A549 (cell line): ENCODE measurements at regions not wholly inside any gene's neighbourhood (a gene's known extent, or its start where the extent isn't known, plus 50 kb on each side); places are given as distances from the start of the nearest gene placed in this dataset.
A peak's percentile ranks its signal among the peaks of the same experiment; 100 is the strongest.

Experiments
- ATAC-seq, 2 experiments: fragments of 200-7000 bp in 1 of 2; fragments of >200 bp in 1 of 2; cut with Nextera tagmentation in 1 of 2; cut with Tn5 transposase in 1 of 2; 3 replicates each; pipeline versions ENCODE4 v1.8.0 to v1.9.1; 2018 to 2020; ENCODE audit warnings: mild to moderate bottlenecking in 1 of 2, moderate library complexity in 1 of 2
- CTCF ChIA-PET: fragments of 300-600 bp; sonication (Branson Sonifier 250); formaldehyde crosslinking; extraction: SDS; loops from one replicate; lab custom pipeline; 2021; ENCODE audit warnings: antibody characterized with exemption, inconsistent platforms; lab: Yijun Ruan, JAX
- POLR2A ChIA-PET: fragments of 350-600 bp; formaldehyde crosslinking; extraction: SDS; loops from one replicate; lab custom pipeline; 2021; ENCODE audit warnings: antibody characterized with exemption, inconsistent platforms; lab: Yijun Ruan, JAX
- DNase-seq, 2 experiments: peaks; one replicate each; pipeline versions ENCODE4 v3.0.0 to v3.0.0-alpha.2; 2011 to 2016; ENCODE audit warnings: low read depth in 1 of 2, low spot score in 1 of 2
- FAIRE-seq: peaks from 2 replicates; lab custom pipeline; 2011; peaks lifted over from hg19 to GRCh38; lab: Jason Lieb, UNC
- H3K27ac ChIP-seq, 2 experiments: fragments of >200 bp; sonication (Bioruptor Twin); formaldehyde crosslinking; 3 replicates each; pipeline ENCODE4 v1.5.1; 2016 to 2017
- H3K4me1 ChIP-seq: fragments of >200 bp; sonication (Bioruptor Twin); formaldehyde crosslinking; 3 replicates; pipeline ENCODE4 v1.6.1; 2016
- H3K4me2 ChIP-seq: fragments of >200 bp; sonication (Bioruptor Twin); formaldehyde crosslinking; 3 replicates; pipeline ENCODE4 v1.6.1; 2016
- H3K4me3 ChIP-seq: fragments of >200 bp; sonication (Bioruptor Twin); formaldehyde crosslinking; 3 replicates; pipeline ENCODE4 v1.5.1; 2016
- H3K9me3 ChIP-seq: fragments of >200 bp; sonication (Bioruptor Twin); formaldehyde crosslinking; 3 replicates; pipeline ENCODE4 v1.6.1; 2016
- CBX2 ChIP-seq: fragments of 200-600 bp; sonication (generic); IDR thresholded peaks from 2 replicates; pipeline ENCODE4 v1.6.1; 2016; ENCODE audit warnings: low read depth, mild to moderate bottlenecking, borderline replicate concordance
- CBX8 ChIP-seq: fragments of 200-600 bp; sonication (generic); IDR thresholded peaks from 2 replicates; pipeline ENCODE4 v1.6.1; 2016
- CEBPB ChIP-seq, 2 experiments: fragments of >200 bp in 1 of 2; sonication (Bioruptor Twin) in 1 of 2; formaldehyde crosslinking in 1 of 2; IDR thresholded peaks; 2 replicates each; pipeline ENCODE4 v1.6.1; 2012 to 2016
- CHD4 ChIP-seq: fragments of 200-600 bp; sonication (generic); IDR thresholded peaks from 2 replicates; pipeline ENCODE4 v1.6.1; 2016; ENCODE audit warnings: antibody characterized with exemption, mild to moderate bottlenecking, borderline replicate concordance
- FOSB ChIP-seq: fragments of 250-450 bp; sonication (Bioruptor Pico); IDR thresholded peaks from 2 replicates; pipeline ENCODE4 v1.5.0; 2020; ENCODE audit warnings: mild to moderate bottlenecking, moderate library complexity
- FOSL2 ChIP-seq, 2 experiments: fragments of 450-650 bp in 1 of 2; fragments of >200 bp in 1 of 2; sonication (Bioruptor Twin) in 1 of 2; formaldehyde crosslinking; IDR thresholded peaks; 2 replicates each; pipeline versions ENCODE4 v1.5.0 to v1.6.1; 2016 to 2020; ENCODE audit warnings: mild to moderate bottlenecking in 1 of 2, moderate library complexity in 1 of 2
- FOXS1 ChIP-seq: fragments of 250-450 bp; sonication (Bioruptor Pico); IDR thresholded peaks from 2 replicates; pipeline ENCODE4 v1.5.0; 2020; ENCODE audit warnings: mild to moderate bottlenecking, moderate library complexity
- HDAC2 ChIP-seq: fragments of 200-600 bp; sonication (generic); IDR thresholded peaks from 2 replicates; pipeline ENCODE4 v1.6.1; 2016
- HEYL ChIP-seq: fragments of 250-450 bp; sonication (Bioruptor Pico); IDR thresholded peaks from 2 replicates; pipeline ENCODE4 v1.8.0; 2021; ENCODE audit warnings: mild to moderate bottlenecking, moderate library complexity
- HOXB5 ChIP-seq: fragments of 250-450 bp; sonication (Bioruptor Pico); IDR thresholded peaks from 2 replicates; pipeline ENCODE4 v1.5.0; 2020; ENCODE audit warnings: mild to moderate bottlenecking, moderate library complexity
- JUN ChIP-seq, 2 experiments: fragments of >200 bp; sonication (Bioruptor Twin); formaldehyde crosslinking; IDR thresholded peaks; 2 replicates in 1 of 2; 3 replicates in 1 of 2; pipeline ENCODE4 v1.6.1; 2016 to 2017
- JUNB ChIP-seq: fragments of >200 bp; sonication (Bioruptor Twin); formaldehyde crosslinking; IDR thresholded peaks from 2 replicates; pipeline ENCODE4 v1.6.1; 2016
- KDM5A ChIP-seq: fragments of 200-600 bp; sonication (generic); IDR thresholded peaks from 2 replicates; pipeline ENCODE4 v1.6.1; 2016; ENCODE audit warnings: antibody characterized with exemption, mild to moderate bottlenecking
- MAZ ChIP-seq: fragments of 150-350 bp; IDR thresholded peaks from 2 replicates; pipeline ENCODE4 v1.6.1; 2014; ENCODE audit warnings: antibody characterized with exemption, low read depth, low read length, borderline replicate concordance
- MYC ChIP-seq: IDR thresholded peaks from 2 replicates; pipeline ENCODE4 v1.6.1; 2012; ENCODE audit warnings: mild to moderate bottlenecking, inconsistent platforms, low read length, improper control_type of control experiment, borderline replicate concordance
- NFE2L2 ChIP-seq: fragments of 150-350 bp; conservative IDR thresholded peaks from 2 replicates; pipeline ENCODE4 v1.6.1; 2014; ENCODE audit warnings: low read length
- NPAS2 ChIP-seq: fragments of 250-450 bp; sonication (Bioruptor Pico); IDR thresholded peaks from 2 replicates; pipeline ENCODE4 v1.8.0; 2022; ENCODE audit warnings: mild to moderate bottlenecking, moderate library complexity, borderline replicate concordance
- NR3C1 ChIP-seq: fragments of >200 bp; sonication (Bioruptor Twin); formaldehyde crosslinking; IDR thresholded peaks from 3 replicates; pipeline ENCODE4 v1.6.1; 2017
- PHF8 ChIP-seq: fragments of 200-600 bp; sonication (generic); IDR thresholded peaks from 2 replicates; pipeline ENCODE4 v1.6.1; 2016; ENCODE audit warnings: low read depth, mild to moderate bottlenecking, antibody characterized with exemption, moderate library complexity, borderline replicate concordance
- RCOR1 ChIP-seq: fragments of 150-350 bp; IDR thresholded peaks from 2 replicates; pipeline ENCODE4 v1.6.1; 2014; ENCODE audit warnings: antibody characterized with exemption, low read length, low read depth
- RNF2 ChIP-seq: fragments of 200-600 bp; sonication (generic); IDR thresholded peaks from 2 replicates; pipeline ENCODE4 v1.6.1; 2016; ENCODE audit warnings: low read depth, mild to moderate bottlenecking, antibody characterized with exemption, moderate library complexity, borderline replicate concordance
- SMC3 ChIP-seq: fragments of >200 bp; sonication (Bioruptor Twin); formaldehyde crosslinking; IDR thresholded peaks from 3 replicates; pipeline ENCODE4 v1.6.1; 2018; ENCODE audit warnings: inconsistent platforms
- SREBF2 ChIP-seq: fragments of 450-650 bp; IDR thresholded peaks from 2 replicates; pipeline ENCODE4 v1.6.1; 2014; ENCODE audit warnings: mild to moderate bottlenecking, moderate library complexity
- TFCP2L1 ChIP-seq: fragments of 250-450 bp; sonication (Bioruptor Pico); IDR thresholded peaks from 2 replicates; pipeline ENCODE4 v1.5.0; 2021; ENCODE audit warnings: mild to moderate bottlenecking
- WGBS: methylation state at CpG from one replicate; pipeline ENCODE4 v1.1.6; 2017; ENCODE audit errors: missing lambda C conversion rate; 5-methylcytosine and 5-hydroxymethylcytosine counted together
- TF ChIP-seq, protein P1 (sequence below): fragments of 250-450 bp; sonication (Bioruptor Pico); IDR thresholded peaks from 2 replicates; pipeline ENCODE4 v1.5.0; 2020; ENCODE audit warnings: low read depth, mild to moderate bottlenecking, moderate library complexity
- TF ChIP-seq, protein P2 (sequence below): IDR thresholded peaks from 2 replicates; pipeline ENCODE4 v1.6.1; 2012
- TF ChIP-seq, protein P3 (sequence below): fragments of 450-650 bp; IDR thresholded peaks from 2 replicates; pipeline ENCODE4 v1.6.1; 2014; ENCODE audit warnings: antibody characterized with exemption
- TF ChIP-seq, protein P4 (sequence below): IDR thresholded peaks from 2 replicates; pipeline ENCODE4 v1.6.1; 2012; ENCODE audit warnings: low read depth, borderline replicate concordance
- TF ChIP-seq, protein P5 (sequence below): IDR thresholded peaks from 2 replicates; pipeline ENCODE4 v1.6.1; 2012
- TF ChIP-seq, protein P6 (sequence below): fragments of >200 bp; sonication (Bioruptor Twin); formaldehyde crosslinking; IDR thresholded peaks from 3 replicates; pipeline ENCODE4 v1.6.1; 2016

DNA sequence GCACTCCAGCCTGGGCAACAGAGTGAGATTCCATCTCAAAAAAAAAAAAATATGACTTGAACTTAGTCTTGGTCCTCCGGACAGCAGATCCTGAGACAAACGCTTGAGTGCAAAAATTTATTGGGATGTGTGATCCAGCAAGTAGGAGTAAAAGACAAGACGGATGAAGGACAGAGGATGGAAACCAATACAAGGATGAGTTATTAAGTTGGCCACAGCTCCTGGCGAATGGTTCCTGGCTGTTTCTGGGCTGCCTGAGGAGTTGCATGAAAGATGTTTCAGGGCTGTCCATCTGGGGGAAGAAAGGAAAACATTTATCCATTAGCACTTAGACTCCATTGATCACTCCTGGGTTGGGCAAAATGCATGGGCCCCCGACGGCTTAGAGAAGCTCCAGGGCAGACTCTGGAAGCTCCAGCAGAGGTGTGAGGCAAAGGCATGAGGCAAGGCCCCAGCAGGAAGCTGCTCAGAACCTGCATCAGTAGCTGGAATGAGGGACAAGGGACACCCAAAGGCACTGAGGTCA lies 98.3 kb upstream of the ZNF438 start:
- ChIA-PET CTCF (no interaction called here), POLR2A (interaction anchor here (1.3 kb wide), 1 partner anchor 98 kb away, joined by 4 read pairs; the partner anchor contains the start of gene ZNF438)
- ATAC-seq (no peak), FAIRE-seq (no peak), DNase-seq (no peak)
- TF ChIP-seq HOXB5 (CRISPR knock-in tag), result no peak
- 92% methylated on average over 6 of the region's 6 CpGs for WGBS
- no peak overlapping the region for H3K4me3 ChIP-seq
- peak overlapping the region; percentile 46 to 78; a peak in 5 of 6 replicates for H3K27ac ChIP-seq
- peaks cover 15% of the 10 kb centered on the region; the same call in 2 of the 3 replicates for H3K4me1 ChIP-seq
- no peak overlapping the region for H3K4me2 ChIP-seq
- H3K9me3 ChIP-seq, result no peaks in the 10 kb centered on the region

DNA sequence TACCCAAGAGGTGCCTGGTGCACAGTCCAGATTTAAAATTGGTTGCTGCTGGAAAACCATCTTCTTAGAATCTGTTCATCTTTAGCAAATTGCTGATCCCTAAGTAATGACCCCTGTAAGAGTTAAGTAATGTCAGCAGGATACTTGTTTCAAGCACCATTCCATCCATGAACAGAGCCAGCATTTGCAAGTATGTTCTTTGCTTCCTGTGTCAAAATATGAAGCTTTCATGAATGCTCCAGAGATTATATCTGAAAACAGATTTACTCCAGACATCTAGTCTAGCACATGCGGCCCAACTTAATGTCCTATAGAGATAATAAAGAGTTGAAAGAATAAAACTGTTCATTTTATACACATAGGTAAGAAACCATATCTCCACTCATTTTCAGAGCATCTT lies 98.7 kb upstream of the ZNF438 start:
- no peak for ATAC-seq
- POLR2A ChIA-PET, result no interaction called here
- TF ChIP-seq MAZ (no peak), FOXS1 (CRISPR knock-in tag) (no peak), NR3C1 (no peak), NPAS2 (CRISPR knock-in tag) (no peak), CHD4 (no peak), SMC3 (no peak), RNF2 (no peak), SREBF2 (no peak), FOSL2 (IDR thresholded peaks at IDR 0.05) (no peak), FOSL2 (CRISPR knock-in tag; IDR thresholded peaks at IDR 0.05) (no peak), HOXB5 (CRISPR knock-in tag) (no peak), CEBPB (IDR thresholded peaks at IDR 0.05) (no peak), HDAC2 (no peak), HEYL (CRISPR knock-in tag) (no peak), PHF8 (no peak), JUN (IDR thresholded peaks at IDR 0.05) (no peak), RCOR1 (no peak), JUNB (no peak), MYC (no peak)
- TF ChIP-seq, protein P1, sequence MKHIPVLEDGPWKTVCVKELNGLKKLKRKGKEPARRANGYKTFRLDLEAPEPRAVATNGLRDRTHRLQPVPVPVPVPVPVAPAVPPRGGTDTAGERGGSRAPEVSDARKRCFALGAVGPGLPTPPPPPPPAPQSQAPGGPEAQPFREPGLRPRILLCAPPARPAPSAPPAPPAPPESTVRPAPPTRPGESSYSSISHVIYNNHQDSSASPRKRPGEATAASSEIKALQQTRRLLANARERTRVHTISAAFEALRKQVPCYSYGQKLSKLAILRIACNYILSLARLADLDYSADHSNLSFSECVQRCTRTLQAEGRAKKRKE (CRISPR knock-in tag), result no peak
- TF ChIP-seq, protein P2, sequence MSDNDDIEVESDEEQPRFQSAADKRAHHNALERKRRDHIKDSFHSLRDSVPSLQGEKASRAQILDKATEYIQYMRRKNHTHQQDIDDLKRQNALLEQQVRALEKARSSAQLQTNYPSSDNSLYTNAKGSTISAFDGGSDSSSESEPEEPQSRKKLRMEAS, result no peak
- TF ChIP-seq, all 56 proteins: peak for 0
- no peak for FAIRE-seq
- Histone ChIP-seq H3K4me1 (peaks cover 15% of the 10 kb centered on the region; the same call in 2 of the 3 replicates), H3K4me3 (no peak overlapping the region), H3K27ac (peak overlapping the region in 1 of 2 experiments; percentile 78; a peak in 4 of 6 replicates), H3K9me3 (no peaks in the 10 kb centered on the region), H3K4me2 (no peak overlapping the region)
- CTCF ChIA-PET, result no interaction called here
- no peak for DNase-seq
- WGBS, result 92% methylated on average over 1 of the region's 1 CpG

DNA sequence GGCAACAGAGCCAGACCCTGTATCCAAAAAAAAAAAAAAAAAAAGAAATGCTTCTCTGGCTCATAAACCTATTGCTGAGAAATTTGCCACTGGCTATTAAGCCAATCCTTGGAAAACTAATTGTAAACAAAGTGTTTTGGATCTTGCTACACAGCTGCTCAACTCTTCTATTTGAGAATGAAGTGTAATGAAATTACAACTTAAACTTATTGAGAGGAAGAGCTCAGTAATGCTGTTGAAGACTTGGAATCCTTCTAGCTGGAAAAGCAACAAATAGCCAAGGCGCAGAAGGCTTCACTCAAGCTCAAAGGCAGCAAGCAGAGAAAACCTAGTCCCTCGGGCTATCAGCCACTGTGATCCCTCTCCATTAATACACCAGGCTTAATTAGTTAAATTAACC lies 99.6 kb upstream of the ZNF438 start:
- CTCF ChIA-PET, result interaction anchor here (1.3 kb wide), 1 partner anchor 21 kb away, joined by 3 read pairs; no protein-coding TSS in a partner anchor
- FAIRE-seq, result no peak
- no peak overlapping the region for H3K27ac ChIP-seq
- TF ChIP-seq CBX8 (no peak), NFE2L2 (no peak), TFCP2L1 (CRISPR knock-in tag) (no peak), CBX2 (no peak), HOXB5 (CRISPR knock-in tag) (no peak), FOSB (CRISPR knock-in tag) (no peak), HDAC2 (no peak), KDM5A (no peak), CEBPB (IDR thresholded peaks at IDR 0.05) (no peak)
- TF ChIP-seq, protein P3, sequence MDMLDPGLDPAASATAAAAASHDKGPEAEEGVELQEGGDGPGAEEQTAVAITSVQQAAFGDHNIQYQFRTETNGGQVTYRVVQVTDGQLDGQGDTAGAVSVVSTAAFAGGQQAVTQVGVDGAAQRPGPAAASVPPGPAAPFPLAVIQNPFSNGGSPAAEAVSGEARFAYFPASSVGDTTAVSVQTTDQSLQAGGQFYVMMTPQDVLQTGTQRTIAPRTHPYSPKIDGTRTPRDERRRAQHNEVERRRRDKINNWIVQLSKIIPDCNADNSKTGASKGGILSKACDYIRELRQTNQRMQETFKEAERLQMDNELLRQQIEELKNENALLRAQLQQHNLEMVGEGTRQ, result no peak
- TF ChIP-seq, protein P4, sequence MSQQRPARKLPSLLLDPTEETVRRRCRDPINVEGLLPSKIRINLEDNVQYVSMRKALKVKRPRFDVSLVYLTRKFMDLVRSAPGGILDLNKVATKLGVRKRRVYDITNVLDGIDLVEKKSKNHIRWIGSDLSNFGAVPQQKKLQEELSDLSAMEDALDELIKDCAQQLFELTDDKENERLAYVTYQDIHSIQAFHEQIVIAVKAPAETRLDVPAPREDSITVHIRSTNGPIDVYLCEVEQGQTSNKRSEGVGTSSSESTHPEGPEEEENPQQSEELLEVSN, result no peak
- TF ChIP-seq, protein P5, sequence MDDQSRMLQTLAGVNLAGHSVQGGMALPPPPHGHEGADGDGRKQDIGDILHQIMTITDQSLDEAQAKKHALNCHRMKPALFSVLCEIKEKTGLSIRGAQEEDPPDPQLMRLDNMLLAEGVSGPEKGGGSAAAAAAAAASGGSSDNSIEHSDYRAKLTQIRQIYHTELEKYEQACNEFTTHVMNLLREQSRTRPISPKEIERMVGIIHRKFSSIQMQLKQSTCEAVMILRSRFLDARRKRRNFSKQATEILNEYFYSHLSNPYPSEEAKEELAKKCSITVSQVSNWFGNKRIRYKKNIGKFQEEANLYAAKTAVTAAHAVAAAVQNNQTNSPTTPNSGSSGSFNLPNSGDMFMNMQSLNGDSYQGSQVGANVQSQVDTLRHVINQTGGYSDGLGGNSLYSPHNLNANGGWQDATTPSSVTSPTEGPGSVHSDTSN, result no peak
- TF ChIP-seq, protein P2, result no peak
- TF ChIP-seq, protein P6, sequence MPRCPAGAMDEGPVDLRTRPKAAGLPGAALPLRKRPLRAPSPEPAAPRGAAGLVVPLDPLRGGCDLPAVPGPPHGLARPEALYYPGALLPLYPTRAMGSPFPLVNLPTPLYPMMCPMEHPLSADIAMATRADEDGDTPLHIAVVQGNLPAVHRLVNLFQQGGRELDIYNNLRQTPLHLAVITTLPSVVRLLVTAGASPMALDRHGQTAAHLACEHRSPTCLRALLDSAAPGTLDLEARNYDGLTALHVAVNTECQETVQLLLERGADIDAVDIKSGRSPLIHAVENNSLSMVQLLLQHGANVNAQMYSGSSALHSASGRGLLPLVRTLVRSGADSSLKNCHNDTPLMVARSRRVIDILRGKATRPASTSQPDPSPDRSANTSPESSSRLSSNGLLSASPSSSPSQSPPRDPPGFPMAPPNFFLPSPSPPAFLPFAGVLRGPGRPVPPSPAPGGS, result no peak

More for the DNA sequence above, 99.6 kb upstream of the ZNF438 start:
- Histone ChIP-seq H3K9me3 (no peaks in the 10 kb centered on the region), H3K4me3 (no peak overlapping the region), H3K4me2 (no peak overlapping the region), H3K4me1 (peaks cover 15% of the 10 kb centered on the region; the same call in 2 of the 3 replicates)
- ATAC-seq (no peak), DNase-seq (no peak)
- WGBS, result 83% methylated on average over 2 of the region's 2 CpGs
- POLR2A ChIA-PET, result no interaction called here
